GM04504 (cell line): ENCODE measurements at regions not wholly inside any gene's neighbourhood (a gene's known extent, or its start where the extent isn't known, plus 50 kb on each side); places are given as distances from the start of the nearest gene placed in this dataset.
"Not testable (repeated sequence)": the region's sequence is repeated elsewhere in the genome, so short reads cannot be mapped to it uniquely, and the experiment has no call there.

Experiments
- DNase-seq: peaks from one replicate; pipeline ENCODE4 v3.0.0-alpha.2; 2012; ENCODE audit warnings: low read depth

DNA sequence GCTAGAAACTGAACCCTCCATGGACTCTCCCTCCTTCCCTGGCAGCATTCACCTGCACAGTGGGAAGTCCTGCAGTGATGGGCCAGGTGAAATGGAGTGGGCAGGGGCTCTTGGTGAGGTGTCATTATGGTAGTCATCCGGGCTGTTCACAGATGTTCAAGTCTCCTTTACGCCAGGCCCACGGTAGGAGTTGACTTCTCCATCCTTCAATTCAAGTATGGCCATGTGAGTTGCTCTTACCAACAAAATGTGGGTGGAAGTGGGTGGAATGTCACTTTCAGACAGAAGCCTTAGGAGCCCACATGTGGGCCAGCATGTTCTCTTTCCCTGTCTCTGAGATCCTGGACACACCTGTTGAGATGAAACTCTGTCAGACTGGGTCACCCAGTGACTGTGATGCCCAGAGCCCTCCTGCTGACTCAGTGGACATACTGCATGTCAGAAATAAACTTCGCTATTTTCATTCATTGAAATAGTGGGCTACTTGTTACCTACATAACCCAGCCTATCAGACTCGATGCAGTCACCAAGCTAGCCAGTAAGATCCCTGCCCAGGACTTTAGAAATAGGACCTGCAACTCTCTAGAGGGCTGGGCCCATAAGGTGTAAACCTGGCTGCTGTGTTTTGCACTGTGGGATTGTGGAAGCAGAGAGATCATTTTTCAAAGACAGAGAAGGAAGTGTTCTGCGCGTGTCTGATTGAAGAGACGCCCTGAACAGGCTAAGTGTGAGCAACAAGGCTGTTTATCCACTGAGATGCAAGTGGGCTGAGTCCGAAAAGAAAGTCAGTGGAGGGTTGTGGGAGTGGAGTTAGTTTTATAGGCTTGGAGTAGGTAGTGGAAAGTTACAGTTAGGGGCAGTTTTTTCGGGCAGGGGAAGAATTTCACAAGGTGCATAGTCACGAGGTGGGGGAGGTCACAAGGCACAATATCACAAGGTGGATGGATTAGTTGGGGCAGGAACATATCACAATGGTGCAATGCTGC, 174.4 kb downstream of the TRIM43 start:
- not testable (repeated sequence) for DNase-seq

DNA sequence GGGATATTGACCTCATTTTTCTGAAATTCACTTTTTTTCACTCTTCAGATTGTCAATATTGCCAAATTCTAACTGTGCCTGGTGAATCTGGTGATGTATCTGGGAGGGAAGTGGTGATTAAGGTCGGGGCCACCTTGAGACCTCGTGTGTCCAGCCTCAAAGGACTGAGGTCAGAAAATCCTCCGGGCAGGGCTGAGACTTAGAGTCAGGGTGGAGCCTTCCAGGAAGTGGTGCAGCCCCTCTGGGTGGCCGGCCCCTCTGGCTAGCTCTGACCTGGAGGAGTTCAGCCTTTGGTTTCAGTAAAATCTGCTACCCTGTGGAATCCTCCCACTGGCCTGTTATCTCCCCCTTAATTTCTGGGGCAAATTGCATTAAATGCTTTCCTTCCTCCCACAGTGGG, 175.7 kb downstream of the TRIM43 start:
- DNase-seq: not testable (repeated sequence)

DNA sequence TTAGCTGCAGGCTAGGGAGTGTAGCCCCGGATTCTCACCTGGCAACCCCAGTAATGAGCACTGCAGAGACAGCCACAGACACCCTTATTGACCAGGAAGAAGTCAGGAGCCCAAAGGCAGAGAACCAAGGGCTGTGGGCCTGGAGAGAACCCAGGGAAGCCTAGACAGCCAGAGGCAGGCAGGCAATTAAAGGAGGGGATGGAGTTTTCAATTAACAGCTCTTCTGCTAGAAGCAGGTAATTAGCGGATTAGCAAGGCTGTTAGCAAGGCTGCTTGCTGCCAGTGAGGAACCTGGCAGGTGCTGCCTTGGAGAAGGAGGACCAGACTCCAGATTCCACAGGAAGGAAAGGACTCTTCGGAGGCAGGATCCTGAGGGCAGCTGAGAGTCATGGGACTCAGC, 176.1 kb downstream of the TRIM43 start:
- not testable (repeated sequence) for DNase-seq

DNA sequence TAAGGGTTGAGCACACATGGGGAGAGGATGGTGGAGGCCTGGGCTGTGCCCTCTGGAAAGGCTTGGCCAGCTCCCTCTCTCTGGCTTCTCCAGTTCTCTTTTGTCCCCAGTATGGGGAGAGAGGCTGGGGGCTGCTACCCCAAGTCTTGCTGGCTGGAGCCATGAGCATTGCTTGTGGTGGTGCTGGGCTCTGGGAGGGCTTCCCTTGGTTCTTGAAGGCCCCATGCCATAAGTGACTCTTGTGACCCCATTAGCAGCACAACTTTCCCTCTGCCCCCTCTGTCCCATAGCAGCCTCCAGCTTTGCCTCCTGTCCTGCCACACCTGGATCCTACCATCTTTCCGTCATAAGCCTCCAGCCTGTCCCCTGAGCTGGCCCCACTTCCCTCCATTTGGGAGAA, 177.5 kb downstream of the TRIM43 start:
- not testable (repeated sequence) for DNase-seq

DNA sequence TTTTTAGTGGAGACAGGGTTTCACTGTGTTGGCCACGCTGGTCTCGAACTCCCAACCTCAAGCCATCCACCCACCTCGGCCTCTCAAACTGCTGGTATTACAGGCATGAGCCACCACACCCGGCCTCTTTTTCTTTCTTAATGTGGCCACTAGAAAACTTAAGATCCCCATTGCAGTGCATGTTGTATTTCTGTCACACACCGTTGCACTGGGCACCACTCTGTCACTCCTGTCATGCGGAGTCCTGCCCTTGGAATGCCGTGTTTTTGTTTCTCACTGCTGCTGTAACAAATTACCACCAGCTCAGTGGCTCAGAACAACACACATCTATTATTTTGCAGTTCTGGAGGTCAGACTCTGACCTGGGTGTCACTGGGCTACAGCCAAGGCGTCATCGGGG, 178.9 kb downstream of the TRIM43 start:
- DNase-seq: not testable (repeated sequence)

DNA sequence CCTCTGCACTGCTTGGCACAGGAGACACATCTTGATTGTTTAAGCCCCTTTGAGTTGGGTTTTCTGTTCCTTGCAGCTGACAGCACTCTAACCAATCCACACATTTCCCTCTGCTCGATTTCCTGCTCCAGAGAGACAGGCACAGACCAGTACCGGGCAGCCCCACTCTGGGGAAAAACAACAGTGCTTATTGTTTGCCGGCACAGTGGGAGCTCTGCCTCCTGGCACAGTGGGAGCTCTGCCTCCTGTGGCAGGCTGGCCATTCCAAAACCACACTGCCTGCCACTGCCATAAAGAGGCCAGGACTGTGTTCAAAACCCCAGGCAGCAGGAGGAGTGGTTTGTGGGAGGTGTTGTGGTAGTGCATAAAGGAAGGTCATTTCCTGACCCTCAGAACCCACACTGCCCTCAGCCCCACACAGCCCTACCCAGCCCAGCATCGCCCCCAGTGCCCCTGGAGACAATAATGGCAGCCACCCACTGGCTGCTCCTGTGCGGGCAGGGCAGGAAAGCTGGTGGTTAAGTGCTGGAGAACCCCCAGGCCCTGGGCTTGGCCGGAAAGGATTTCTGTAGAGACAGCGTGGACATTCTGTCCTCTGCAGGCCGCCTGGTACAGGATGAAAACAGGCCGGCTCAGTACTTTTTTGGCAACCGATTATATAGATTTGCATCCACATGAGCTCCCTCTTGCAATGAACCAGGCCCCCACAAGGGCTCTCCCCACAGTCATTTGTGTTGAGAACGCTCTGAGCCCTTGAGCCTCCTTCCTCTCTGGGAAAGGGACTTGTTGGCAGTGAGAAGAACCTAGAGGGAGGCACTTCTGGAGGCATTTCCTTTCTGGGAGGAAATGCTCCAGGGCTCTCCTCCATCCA, 182.8 kb downstream of the TRIM43 start:
- not testable (repeated sequence) for DNase-seq

DNA sequence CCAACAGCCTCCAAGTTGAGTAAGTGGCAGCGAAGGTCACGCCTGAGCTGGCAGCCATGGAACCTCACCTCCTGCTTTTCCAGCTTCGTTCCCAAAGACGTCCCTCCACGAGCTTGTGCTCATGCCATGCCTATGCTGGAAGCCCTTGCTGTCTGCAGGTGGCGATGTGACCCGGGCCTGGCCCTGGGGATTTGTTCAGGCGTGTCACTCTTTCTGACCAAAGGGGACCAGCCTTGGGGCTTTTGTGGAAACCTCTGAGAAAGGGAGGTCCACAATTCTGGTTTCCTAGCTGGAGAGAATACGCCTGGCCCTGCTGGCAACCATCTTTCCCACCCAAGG, 183.4 kb downstream of the TRIM43 start:
- DNase-seq: not testable (repeated sequence)
